PFSK-1 (cell line): ENCODE measurements at regions not wholly inside any gene's neighbourhood (a gene's known extent, or its start where the extent isn't known, plus 50 kb on each side); places are given as distances from the start of the nearest gene placed in this dataset.

Source experiments
- FOXP2 ChIP-seq: optimal IDR thresholded peaks from 2 replicates; pipeline ENCODE3; 2011; ENCODE audit warnings: borderline replicate concordance, control low read depth, inconsistent platforms; ENCODE audit not compliant: insufficient read depth; ENCODE audit errors: extremely low read length, extremely low read depth
- POLR2AphosphoS5 ChIP-seq: IDR thresholded peaks from 2 replicates; pipeline ENCODE4 v1.6.1; 2012; ENCODE audit warnings: low read depth, mild to moderate bottlenecking, control low read depth, low read length, moderate library complexity
- REST ChIP-seq, 2 experiments: IDR thresholded peaks; 2 replicates each; pipeline versions ENCODE4 v1.6.1 to v1.8.0; 2011 to 2012; ENCODE audit warnings: low read depth in 2 of 2, low read length in 2 of 2, control low read depth in 1 of 2, inconsistent platforms in 1 of 2, mild to moderate bottlenecking in 1 of 2, moderate library complexity in 1 of 2; ENCODE audit not compliant: insufficient read depth in 1 of 2
- SIN3A ChIP-seq: IDR thresholded peaks from 2 replicates; pipeline ENCODE4 v1.6.1; 2012; ENCODE audit warnings: mild to moderate bottlenecking, low read length, moderate library complexity, borderline replicate concordance; ENCODE audit not compliant: insufficient read depth
- TAF1 ChIP-seq: IDR thresholded peaks from 2 replicates; pipeline ENCODE4 v1.6.1; 2012; ENCODE audit warnings: low read length, control low read depth, borderline replicate concordance; ENCODE audit not compliant: insufficient read depth

GRCh38 chr22:46056546-46057245 lies 79.7 kb upstream of the WNT7B start:
- no peak for TF ChIP-seq FOXP2
- TF ChIP-seq SIN3A: no peak
- TF ChIP-seq TAF1: no peak
- TF ChIP-seq POLR2AphosphoS5: no peak
- TF ChIP-seq REST (IDR thresholded peaks at IDR 0.05; ENCODE audit: insufficient read depth in 1 of 2, low read depth in 2 of 2, low read length in 2 of 2): no peak

- no peak for TF ChIP-seq FOXP2
- TF ChIP-seq SIN3A: no peak
- no peak for TF ChIP-seq REST (IDR thresholded peaks at IDR 0.05; ENCODE audit: insufficient read depth in 1 of 2, low read depth in 2 of 2, low read length in 2 of 2)
- TF ChIP-seq POLR2AphosphoS5: no peak
- no peak for TF ChIP-seq TAF1
These were observed 80.5 kb upstream of the WNT7B start for GRCh38 chr22:46057246-46058090.

GRCh38 chr22:46058091-46058420 lies 81.1 kb upstream of the WNT7B start:
- no peak for TF ChIP-seq REST (IDR thresholded peaks at IDR 0.05; ENCODE audit: insufficient read depth in 1 of 2, low read depth in 2 of 2, low read length in 2 of 2)
- no peak for TF ChIP-seq FOXP2
- TF ChIP-seq TAF1: no peak
- TF ChIP-seq POLR2AphosphoS5: no peak
- no peak for TF ChIP-seq SIN3A

GRCh38 chr22:46058591-46059519 lies 81.9 kb upstream of the WNT7B start:
- no peak for TF ChIP-seq FOXP2
- TF ChIP-seq SIN3A: no peak
- no peak for TF ChIP-seq TAF1
